H9 (cell line): ENCODE measurements at regions not wholly inside any gene's neighbourhood (a gene's known extent, or its start where the extent isn't known, plus 50 kb on each side); places are given as distances from the start of the nearest gene placed in this dataset.

Experiments
- DNase-seq: peaks from one replicate; pipeline ENCODE4 v3.0.0-alpha.2; 2017
- H2AFZ ChIP-seq: one replicate; pipeline ENCODE4 v1.6.1; 2013; ENCODE audit warnings: mild to moderate bottlenecking, low read length, control low read depth, moderate library complexity
- H2AK5ac ChIP-seq: 2 replicates; pipeline ENCODE4 v1.6.1; 2013; ENCODE audit warnings: low read length, control low read depth, mixed read lengths; ENCODE audit not compliant: insufficient read length
- H2BK120ac ChIP-seq: one replicate; pipeline ENCODE4 v1.6.1; 2013; ENCODE audit warnings: low read depth, mild to moderate bottlenecking, low read length, control low read depth, inconsistent platforms; ENCODE audit not compliant: poor library complexity, severe bottlenecking
- H2BK12ac ChIP-seq: 2 replicates; pipeline ENCODE4 v1.6.1; 2013; ENCODE audit warnings: low read length, control low read depth, mixed read lengths, low read depth; ENCODE audit not compliant: insufficient read length
- H2BK15ac ChIP-seq: 2 replicates; pipeline ENCODE4 v1.6.1; 2013; ENCODE audit warnings: low read depth, low read length, control low read depth
- H2BK20ac ChIP-seq: one replicate; pipeline ENCODE4 v1.6.1; 2013; ENCODE audit warnings: low read depth, mild to moderate bottlenecking, low read length, control low read depth, inconsistent platforms; ENCODE audit not compliant: poor library complexity, severe bottlenecking
- H2BK5ac ChIP-seq: 2 replicates; pipeline ENCODE4 v1.6.1; 2013; ENCODE audit warnings: low read length, control low read depth, mixed read lengths; ENCODE audit not compliant: insufficient read length
- H3K14ac ChIP-seq: 2 replicates; pipeline ENCODE4 v1.6.1; 2013; ENCODE audit warnings: low read length, control low read depth; ENCODE audit not compliant: insufficient read depth
- H3K18ac ChIP-seq: 2 replicates; pipeline ENCODE4 v1.6.1; 2013; ENCODE audit warnings: low read depth, mild to moderate bottlenecking, mixed read lengths, low read length, control low read depth; ENCODE audit not compliant: insufficient read length
- H3K23ac ChIP-seq: 2 replicates; pipeline ENCODE4 v1.6.1; 2013; ENCODE audit warnings: low read length, control low read depth, mixed read lengths, low read depth; ENCODE audit not compliant: insufficient read length
- H3K23me2 ChIP-seq: 2 replicates; pipeline ENCODE4 v1.6.1; 2013; ENCODE audit warnings: low read depth, mild to moderate bottlenecking, mixed read lengths, low read length, control low read depth; ENCODE audit not compliant: insufficient read length, poor library complexity, severe bottlenecking
- H3K27ac ChIP-seq: 2 replicates; pipeline ENCODE4 v1.5.1; 2013; ENCODE audit warnings: low read length, control low read depth, mixed read lengths, low read depth; ENCODE audit not compliant: insufficient read length
- H3K27me3 ChIP-seq: 2 replicates; pipeline ENCODE4 v1.6.1; 2013; ENCODE audit warnings: low read length, control low read depth, inconsistent platforms; ENCODE audit not compliant: insufficient read depth
- H3K4ac ChIP-seq: 2 replicates; pipeline ENCODE4 v1.6.1; 2013; ENCODE audit warnings: low read depth, mild to moderate bottlenecking, control low read depth, inconsistent platforms, low read length, moderate library complexity
- H3K4me1 ChIP-seq: 2 replicates; pipeline ENCODE4 v1.6.1; 2013; ENCODE audit warnings: low read length, control low read depth, inconsistent platforms; ENCODE audit not compliant: insufficient read depth
- H3K4me2 ChIP-seq: 2 replicates; pipeline ENCODE4 v1.6.1; 2013; ENCODE audit warnings: low read length, control low read depth, mixed read lengths; ENCODE audit not compliant: insufficient read length, insufficient read depth
- H3K56ac ChIP-seq: 2 replicates; pipeline ENCODE4 v1.6.1; 2013; ENCODE audit warnings: low read depth, mild to moderate bottlenecking, mixed read lengths, low read length, control low read depth; ENCODE audit not compliant: insufficient read length
- H3K79me1 ChIP-seq: 2 replicates; pipeline ENCODE4 v1.6.1; 2013; ENCODE audit warnings: low read depth, mild to moderate bottlenecking, moderate library complexity, low read length, control low read depth, inconsistent platforms; ENCODE audit not compliant: insufficient read depth, poor library complexity, severe bottlenecking
- H3K79me2 ChIP-seq: 2 replicates; pipeline ENCODE4 v1.6.1; 2013; ENCODE audit warnings: low read length, control low read depth, inconsistent platforms; ENCODE audit not compliant: insufficient read depth
- H3K9ac ChIP-seq: 2 replicates; pipeline ENCODE4 v1.6.1; 2013; ENCODE audit warnings: low read length, control low read depth, mixed read lengths; ENCODE audit not compliant: insufficient read length; ENCODE audit errors: extremely low read depth
- H3K9me3 ChIP-seq: one replicate; pipeline ENCODE4 v1.6.1; 2013; ENCODE audit warnings: low read depth, low read length, inconsistent platforms; ENCODE audit not compliant: control insufficient read depth
- H3T11ph ChIP-seq: one replicate; pipeline ENCODE4 v1.6.1; 2013; ENCODE audit warnings: mild to moderate bottlenecking, low read length, control low read depth, inconsistent platforms
- H4K20me1 ChIP-seq: one replicate; pipeline ENCODE4 v1.6.1; 2013; ENCODE audit not compliant: control insufficient read depth, insufficient read length, insufficient read depth
- H4K5ac ChIP-seq: 2 replicates; pipeline ENCODE4 v1.6.1; 2013; ENCODE audit warnings: low read depth, mild to moderate bottlenecking, mixed read lengths, low read length, control low read depth; ENCODE audit not compliant: insufficient read length
- H4K8ac ChIP-seq: replicated peaks from 2 replicates; pipeline ENCODE4 v1.6.1; 2013; ENCODE audit warnings: low read length, control low read depth, mixed read lengths, low read depth; ENCODE audit not compliant: insufficient read length
- H4K91ac ChIP-seq: 2 replicates; pipeline ENCODE4 v1.6.1; 2013; ENCODE audit warnings: low read depth, mild to moderate bottlenecking, moderate library complexity, mixed read lengths, low read length, control low read depth; ENCODE audit not compliant: insufficient read length
- H3K27ac Mint-ChIP-seq, 3 experiments: 2 replicates in 2 of 3; 3 replicates in 1 of 3; pipeline ENCODE4 v1.8.0; 2020 to 2021; ENCODE audit warnings: mixed read lengths in 3 of 3, mild to moderate bottlenecking in 1 of 3, moderate library complexity in 1 of 3
- H3K27me3 Mint-ChIP-seq: 2 replicates; pipeline ENCODE4 v1.8.0; 2021; ENCODE audit warnings: low read depth, mild to moderate bottlenecking, moderate library complexity, mixed read lengths
- H3K36me3 Mint-ChIP-seq, 3 experiments: 2 replicates in 2 of 3; 3 replicates in 1 of 3; pipeline ENCODE4 v1.8.0; 2020 to 2021; ENCODE audit warnings: low read depth in 3 of 3, mixed read lengths in 3 of 3; ENCODE audit not compliant: insufficient read depth in 1 of 3
- H3K4me1 Mint-ChIP-seq, 2 experiments: 2 replicates each; pipeline ENCODE4 v1.8.0; 2020; ENCODE audit warnings: mixed read lengths in 2 of 2
- H3K4me3 Mint-ChIP-seq, 2 experiments: 2 replicates in 1 of 2; 3 replicates in 1 of 2; pipeline ENCODE4 v1.8.0; 2020 to 2021; ENCODE audit warnings: mild to moderate bottlenecking in 2 of 2, mixed read lengths in 2 of 2, moderate library complexity in 1 of 2
- H3K9me3 Mint-ChIP-seq, 2 experiments: 2 replicates in 1 of 2; 3 replicates in 1 of 2; pipeline ENCODE4 v1.8.0; 2020; ENCODE audit warnings: mild to moderate bottlenecking in 2 of 2, mixed read lengths in 2 of 2, moderate library complexity in 1 of 2
- CTCF ChIP-seq: fragments of 200-600 bp; sonication (generic); conservative IDR thresholded peaks from 3 replicates; pipeline ENCODE4 v1.8.0; 2021; ENCODE audit warnings: antibody characterized with exemption, mild to moderate bottlenecking
- WGBS: extraction: QIAGEN DNeasy Blood & Tissue Kit; methylation state at CpG from one replicate; pipeline ENCODE4 v1.1.7; 2013; ENCODE audit warnings: missing lambda C conversion rate, low lambda C conversion rate, mixed read lengths; ENCODE audit not compliant: insufficient read length; ENCODE audit errors: extremely low coverage; 5-methylcytosine and 5-hydroxymethylcytosine counted together

GRCh38 chr5:158060212-158060611, 201.3 kb upstream of the CLINT1 start:
- H3K4me2 ChIP-seq, result no peak overlapping the region
- no peaks in the 10 kb centered on the region for H3K79me1 ChIP-seq
- H3K27ac ChIP-seq, result no peak overlapping the region
- H3K9me3 ChIP-seq, result no peaks in the 10 kb centered on the region
- no peak overlapping the region for H2BK120ac ChIP-seq
- no peaks in the 10 kb centered on the region for H3K27me3 ChIP-seq
- H3K79me2 ChIP-seq, result no peaks in the 10 kb centered on the region
- Mint-ChIP-seq H3K27me3 (peaks cover 2% of the 10 kb centered on the region; the same call in 1 of the 2 replicates), H3K4me1 (peaks cover 3 to 7% of the 10 kb centered on the region in 2 experiments; a peak in 3 of 4 replicates), H3K36me3 (no peaks in the 10 kb centered on the region), H3K9me3 (no peaks in the 10 kb centered on the region), H3K27ac (no peak overlapping the region), H3K4me3 (no peak overlapping the region)
- no peak overlapping the region for H4K5ac ChIP-seq
- H2BK20ac ChIP-seq, result no peak overlapping the region
- no peak overlapping the region for H2BK12ac ChIP-seq
- H2BK5ac ChIP-seq, result no peak overlapping the region
- H2AK5ac ChIP-seq, result no peak overlapping the region
- H2BK15ac ChIP-seq, result no peak overlapping the region
- H4K91ac ChIP-seq, result no peak overlapping the region
- no peak overlapping the region for H4K8ac ChIP-seq
- no peak overlapping the region for H3K14ac ChIP-seq
- no CpG with 5 or more reads among the region's 2 CpGs for WGBS
- H3K9ac ChIP-seq, result no peak overlapping the region
- no peak overlapping the region for H2AFZ ChIP-seq
- no peak overlapping the region for H3K56ac ChIP-seq
- H3K23ac ChIP-seq, result no peak overlapping the region
- no peaks in the 10 kb centered on the region for H3K4me1 ChIP-seq
- no peaks in the 10 kb centered on the region for H4K20me1 ChIP-seq
- no peaks in the 10 kb centered on the region for H3K23me2 ChIP-seq
- no peak overlapping the region for H3T11ph ChIP-seq
- TF ChIP-seq CTCF, result no peak
- no peak for DNase-seq
- no peak overlapping the region for H3K18ac ChIP-seq
- no peak overlapping the region for H3K4ac ChIP-seq
